TTC549 (cell line): ENCODE measurements at regions not wholly inside any gene's neighbourhood (a gene's known extent, or its start where the extent isn't known, plus 50 kb on each side); places are given as distances from the start of the nearest gene placed in this dataset.
"Not testable (repeated sequence)": the region's sequence is repeated elsewhere in the genome, so short reads cannot be mapped to it uniquely, and the experiment has no call there.

Experiments used
- FAIRE-seq: peaks from 2 replicates; lab custom pipeline; 2012; peaks lifted over from hg19 to GRCh38; lab: Jason Lieb, UNC

- FAIRE-seq, result no peak
Observed at GRCh38 chr1:187634940-187635339, 806.2 kb downstream of the PLA2G4A start.

- FAIRE-seq, result peak; percentile 75
Observed at GRCh38 chr1:187638733-187639434, 810.1 kb downstream of the PLA2G4A start.

GRCh38 chr1:187641015-187641414 lies 812.3 kb downstream of the PLA2G4A start:
- FAIRE-seq, result no peak

- FAIRE-seq, result no peak
Observed at GRCh38 chr1:187641463-187641862, 812.7 kb downstream of the PLA2G4A start.

- no peak for FAIRE-seq
Observed at GRCh38 chr1:187641907-187642306, 813.2 kb downstream of the PLA2G4A start.

- no peak for FAIRE-seq
Observed at GRCh38 chr1:187645651-187646050, 816.9 kb downstream of the PLA2G4A start.

- FAIRE-seq, result no peak
Observed at GRCh38 chr1:187646536-187647107, 817.9 kb downstream of the PLA2G4A start.

GRCh38 chr1:187648091-187648490 lies 819.3 kb downstream of the PLA2G4A start:
- peak; percentile 87 for FAIRE-seq

GRCh38 chr1:187654635-187655034 lies 825.9 kb downstream of the PLA2G4A start:
- FAIRE-seq, result peak; percentile 83

GRCh38 chr1:187655104-187655503 lies 826.4 kb downstream of the PLA2G4A start:
- peak; percentile 65 for FAIRE-seq

- FAIRE-seq, result no peak
Observed at GRCh38 chr1:187665483-187665882, 836.7 kb downstream of the PLA2G4A start.

GRCh38 chr1:187680823-187681222 lies 852.1 kb downstream of the PLA2G4A start:
- FAIRE-seq, result no peak

- no peak for FAIRE-seq
Observed at GRCh38 chr1:187682112-187682511, 853.4 kb downstream of the PLA2G4A start.

- no peak for FAIRE-seq
Observed at GRCh38 chr1:187685333-187685732, 856.6 kb downstream of the PLA2G4A start.

- no peak for FAIRE-seq
Observed at GRCh38 chr1:187689129-187689528, 860.4 kb downstream of the PLA2G4A start.

- no peak for FAIRE-seq
Observed at GRCh38 chr1:187691439-187691838, 862.7 kb downstream of the PLA2G4A start.

GRCh38 chr1:187692799-187693198 lies 864.0 kb downstream of the PLA2G4A start:
- FAIRE-seq, result no peak

GRCh38 chr1:187696073-187696472 lies 867.3 kb downstream of the PLA2G4A start:
- no peak for FAIRE-seq

GRCh38 chr1:187703138-187704130 lies 874.7 kb downstream of the PLA2G4A start:
- FAIRE-seq, result not testable (repeated sequence)

GRCh38 chr1:187714470-187714869 lies 885.7 kb downstream of the PLA2G4A start:
- FAIRE-seq, result no peak

- FAIRE-seq, result no peak
Observed at GRCh38 chr1:187715483-187715882, 886.7 kb downstream of the PLA2G4A start.

GRCh38 chr1:187716160-187716559 lies 887.4 kb downstream of the PLA2G4A start:
- peak; percentile 54 for FAIRE-seq

GRCh38 chr1:187718527-187718926 lies 889.8 kb downstream of the PLA2G4A start:
- no peak for FAIRE-seq
